Fibroblast of lung (primary cell): ENCODE measurements at regions not wholly inside any gene's neighbourhood (a gene's known extent, or its start where the extent isn't known, plus 50 kb on each side); places are given as distances from the start of the nearest gene placed in this dataset.
A peak's percentile ranks its signal among the peaks of the same experiment; 100 is the strongest.
"Not testable (repeated sequence)": the region's sequence is repeated elsewhere in the genome, so short reads cannot be mapped to it uniquely, and the experiment has no call there.

Experiments
- DNase-seq, 2 donors: peaks; one replicate each; pipeline versions ENCODE4 v3.0.0 to v3.0.0-alpha.2; 2010; ENCODE audit warnings: low read depth in 2 of 2
- H2AFZ ChIP-seq: 2 replicates; pipeline ENCODE4 v1.5.1; 2012; ENCODE audit warnings: low read length, control low read depth, inconsistent platforms
- H3K27ac ChIP-seq: 2 replicates; pipeline ENCODE4 v1.5.1; 2011; ENCODE audit warnings: low read length, control low read depth; ENCODE audit not compliant: insufficient read depth
- H3K27me3 ChIP-seq: 2 replicates; pipeline ENCODE4 v1.5.1; 2011; ENCODE audit warnings: mild to moderate bottlenecking, low read length; ENCODE audit not compliant: control insufficient read depth, insufficient read depth
- H3K36me3 ChIP-seq: 2 replicates; pipeline ENCODE4 v1.5.1; 2011; ENCODE audit warnings: low read length; ENCODE audit not compliant: control insufficient read depth, insufficient read depth
- H3K4me1 ChIP-seq: 2 replicates; pipeline ENCODE4 v1.5.1; 2011; ENCODE audit warnings: low read length; ENCODE audit not compliant: control insufficient read depth, insufficient read depth; ENCODE audit errors: extremely low read depth
- H3K4me2 ChIP-seq: 2 replicates; pipeline ENCODE4 v1.5.1; 2011; ENCODE audit warnings: low read length, control low read depth; ENCODE audit not compliant: insufficient read depth; ENCODE audit errors: extremely low read depth
- H3K4me3 ChIP-seq, 4 experiments: fragments of 200-600 bp in 1 of 4; sonication (generic) in 1 of 4; replicated peaks in 1 of 4; 2 replicates each; pipeline ENCODE4 v1.5.1; 2011 to 2016; ENCODE audit warnings: low read length in 4 of 4, low read depth in 3 of 4, mild to moderate bottlenecking in 3 of 4, control low read depth in 2 of 4, inconsistent platforms in 1 of 4, mixed read lengths in 1 of 4; ENCODE audit not compliant: insufficient read depth in 1 of 4; ENCODE audit errors: control extremely low read depth in 1 of 4
- H3K79me2 ChIP-seq: 2 replicates; pipeline ENCODE4 v1.5.1; 2012; ENCODE audit warnings: mild to moderate bottlenecking, low read length, inconsistent platforms; ENCODE audit not compliant: control insufficient read depth, insufficient read depth
- H3K9ac ChIP-seq: 2 replicates; pipeline ENCODE4 v1.5.1; 2011; ENCODE audit warnings: mild to moderate bottlenecking, low read length, control low read depth; ENCODE audit not compliant: insufficient read depth
- H3K9me3 ChIP-seq: 2 replicates; pipeline ENCODE4 v1.5.1; 2012; ENCODE audit warnings: low read depth, low read length; ENCODE audit not compliant: control insufficient read depth, insufficient read depth
- H4K20me1 ChIP-seq: 2 replicates; pipeline ENCODE4 v1.5.1; 2011; ENCODE audit warnings: low read length; ENCODE audit not compliant: control insufficient read depth, insufficient read depth; ENCODE audit errors: extremely low read depth
- EZH2 ChIP-seq: IDR thresholded peaks from 2 replicates; pipeline ENCODE4 v1.5.1; 2012; ENCODE audit warnings: low read length, control low read depth, mild to moderate bottlenecking; ENCODE audit errors: missing control alignments
- TF ChIP-seq, protein P1 (sequence below), 2 donors: IDR thresholded peaks in 1 of 2; conservative IDR thresholded peaks in 1 of 2; 1 replicate in 1 of 2; 2 replicates in 1 of 2; pipeline ENCODE4 v1.5.1; 2011 to 2012; ENCODE audit warnings: low read length in 2 of 2, control low read depth in 1 of 2, inconsistent platforms in 1 of 2, low read depth in 1 of 2, mild to moderate bottlenecking in 1 of 2

DNA sequence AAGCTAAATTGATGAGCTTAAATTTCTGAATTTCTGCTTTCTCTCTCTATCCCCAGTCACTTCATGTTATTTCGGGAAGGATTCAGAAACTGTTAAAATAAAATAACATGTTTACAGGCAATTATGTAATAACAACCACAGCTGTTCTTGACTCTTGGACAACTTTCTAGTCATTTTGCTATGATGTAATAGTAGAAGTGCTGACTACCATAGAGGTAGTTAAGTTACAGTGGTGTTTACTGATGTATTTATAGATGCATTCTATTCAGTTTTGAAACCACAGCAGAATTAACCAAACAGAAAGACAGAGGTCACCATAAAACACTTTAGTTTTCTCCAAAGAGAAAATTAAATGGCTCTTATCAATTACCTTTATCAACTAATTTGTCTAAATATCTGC, 1292.0 kb upstream of the CHAC2 start:
- Histone ChIP-seq H3K4me3 (no peak overlapping the region), H3K9ac (no peak overlapping the region), H3K4me2 (no peak overlapping the region), H2AFZ (no peak overlapping the region), H3K4me1 (no peaks in the 10 kb centered on the region), H3K9me3 (no peaks in the 10 kb centered on the region), H3K27me3 (no peaks in the 10 kb centered on the region), H3K79me2 (no peaks in the 10 kb centered on the region), H3K36me3 (no peaks in the 10 kb centered on the region), H3K27ac (no peak overlapping the region), H4K20me1 (no peaks in the 10 kb centered on the region)
- TF ChIP-seq, protein P1, sequence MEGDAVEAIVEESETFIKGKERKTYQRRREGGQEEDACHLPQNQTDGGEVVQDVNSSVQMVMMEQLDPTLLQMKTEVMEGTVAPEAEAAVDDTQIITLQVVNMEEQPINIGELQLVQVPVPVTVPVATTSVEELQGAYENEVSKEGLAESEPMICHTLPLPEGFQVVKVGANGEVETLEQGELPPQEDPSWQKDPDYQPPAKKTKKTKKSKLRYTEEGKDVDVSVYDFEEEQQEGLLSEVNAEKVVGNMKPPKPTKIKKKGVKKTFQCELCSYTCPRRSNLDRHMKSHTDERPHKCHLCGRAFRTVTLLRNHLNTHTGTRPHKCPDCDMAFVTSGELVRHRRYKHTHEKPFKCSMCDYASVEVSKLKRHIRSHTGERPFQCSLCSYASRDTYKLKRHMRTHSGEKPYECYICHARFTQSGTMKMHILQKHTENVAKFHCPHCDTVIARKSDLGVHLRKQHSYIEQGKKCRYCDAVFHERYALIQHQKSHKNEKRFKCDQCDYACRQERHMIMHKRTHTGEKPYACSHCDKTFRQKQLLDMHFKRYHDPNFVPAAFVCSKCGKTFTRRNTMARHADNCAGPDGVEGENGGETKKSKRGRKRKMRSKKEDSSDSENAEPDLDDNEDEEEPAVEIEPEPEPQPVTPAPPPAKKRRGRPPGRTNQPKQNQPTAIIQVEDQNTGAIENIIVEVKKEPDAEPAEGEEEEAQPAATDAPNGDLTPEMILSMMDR (conservative IDR thresholded peaks at IDR 0.05 in 1 of 2, IDR thresholded peaks at IDR 0.05 in 1 of 2; ENCODE audit: low read depth in 1 of 2, low read length in 2 of 2) = no peak
- no peak for TF ChIP-seq EZH2
- peak in 1 of 2 donors; percentile 17 for DNase-seq

DNA sequence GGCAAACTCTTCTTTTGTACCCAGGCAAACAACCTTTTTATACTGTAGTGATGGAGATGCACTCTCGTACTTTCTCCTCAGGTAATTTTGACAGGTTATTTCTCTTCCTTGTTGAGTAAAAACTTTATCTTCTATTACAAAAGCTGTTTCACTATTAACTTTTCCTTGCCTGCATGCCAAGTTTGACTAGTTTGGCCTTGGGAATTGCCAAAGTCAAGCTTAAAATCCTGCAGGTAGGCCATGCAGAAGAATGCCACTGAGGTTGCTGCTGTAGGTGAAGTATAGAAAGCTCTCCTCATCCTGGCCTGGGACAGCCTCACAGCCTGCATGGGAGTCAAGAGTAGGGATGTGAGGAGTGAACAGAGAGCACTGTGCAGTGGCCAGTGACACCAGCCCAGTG, 1293.5 kb upstream of the CHAC2 start:
- H3K4me1 ChIP-seq = no peaks in the 10 kb centered on the region
- no peak for TF ChIP-seq EZH2
- TF ChIP-seq, protein P1 (conservative IDR thresholded peaks at IDR 0.05 in 1 of 2, IDR thresholded peaks at IDR 0.05 in 1 of 2; ENCODE audit: low read depth in 1 of 2, low read length in 2 of 2) = no peak
- H3K36me3 ChIP-seq = no peaks in the 10 kb centered on the region

DNA sequence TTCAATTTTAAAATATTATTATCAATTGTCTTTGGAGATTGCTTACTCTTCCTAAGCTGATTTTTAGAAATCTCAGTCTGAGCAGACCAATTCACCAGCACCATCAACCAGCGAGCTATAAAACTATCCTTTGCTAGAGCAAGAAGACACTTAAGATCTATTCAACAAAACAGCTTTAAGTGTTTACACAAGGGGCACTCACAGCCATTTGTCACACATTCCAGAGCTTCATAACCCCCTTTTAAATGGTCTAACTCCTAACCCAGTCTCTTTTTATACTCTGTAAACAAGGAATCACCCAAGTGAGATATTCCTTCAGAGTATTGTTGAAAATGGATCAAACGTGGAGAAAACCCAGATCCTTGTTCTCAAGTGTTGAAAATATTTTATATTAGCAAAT, 1294.1 kb upstream of the CHAC2 start:
- Histone ChIP-seq H2AFZ (no peak overlapping the region), H3K9ac (no peak overlapping the region), H3K4me3 (no peak overlapping the region), H3K4me2 (no peak overlapping the region), H3K9me3 (no peaks in the 10 kb centered on the region), H3K79me2 (no peaks in the 10 kb centered on the region), H3K4me1 (no peaks in the 10 kb centered on the region), H4K20me1 (no peaks in the 10 kb centered on the region), H3K27me3 (no peaks in the 10 kb centered on the region), H3K27ac (no peak overlapping the region), H3K36me3 (no peaks in the 10 kb centered on the region)
- TF ChIP-seq EZH2 = no peak
- TF ChIP-seq, protein P1 (conservative IDR thresholded peaks at IDR 0.05 in 1 of 2, IDR thresholded peaks at IDR 0.05 in 1 of 2; ENCODE audit: low read depth in 1 of 2, low read length in 2 of 2) = no peak
- DNase-seq = no peak

More for the DNA sequence above, 1293.5 kb upstream of the CHAC2 start:
- no peaks in the 10 kb centered on the region for H3K27me3 ChIP-seq
- H3K4me3 ChIP-seq = no peak overlapping the region
- H3K27ac ChIP-seq = no peak overlapping the region
- no peak overlapping the region for H3K9ac ChIP-seq
- no peak overlapping the region for H2AFZ ChIP-seq
- H3K9me3 ChIP-seq = no peaks in the 10 kb centered on the region
- DNase-seq = no peak
- no peaks in the 10 kb centered on the region for H4K20me1 ChIP-seq
- no peak overlapping the region for H3K4me2 ChIP-seq
- no peaks in the 10 kb centered on the region for H3K79me2 ChIP-seq

DNA sequence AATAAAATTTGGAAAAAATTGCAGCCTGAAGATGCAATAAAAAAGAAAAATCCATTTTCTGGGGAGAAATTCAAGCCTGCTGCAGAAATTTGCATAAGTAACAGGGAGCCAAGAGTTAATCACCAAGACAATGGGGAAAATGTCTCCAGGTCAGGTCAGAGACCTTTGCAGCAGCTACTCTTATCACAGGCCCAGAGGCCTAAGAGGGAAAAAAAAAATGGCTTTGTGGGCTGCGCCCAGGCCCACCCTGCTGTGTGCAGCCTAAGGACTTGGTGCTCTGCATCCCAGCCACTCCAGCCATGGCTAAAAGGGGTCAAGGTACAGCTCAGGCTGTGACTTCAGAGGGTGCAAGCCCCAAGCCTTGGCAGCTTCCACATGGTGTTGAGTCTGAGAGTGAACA, 1297.1 kb upstream of the CHAC2 start:
- not testable (repeated sequence) for H3K9ac ChIP-seq, H4K20me1 ChIP-seq, H3K79me2 ChIP-seq, H3K9me3 ChIP-seq, DNase-seq, H3K4me2 ChIP-seq, H3K4me1 ChIP-seq, H3K27me3 ChIP-seq, H3K36me3 ChIP-seq, H2AFZ ChIP-seq, H3K27ac ChIP-seq, H3K4me3 ChIP-seq
